H9 (cell line): ENCODE measurements at regions not wholly inside any gene's neighbourhood (a gene's known extent, or its start where the extent isn't known, plus 50 kb on each side); places are given as distances from the start of the nearest gene placed in this dataset.

ENCODE experiments used
- DNase-seq: peaks from one replicate; pipeline ENCODE4 v3.0.0-alpha.2; 2017
- H2AFZ ChIP-seq: one replicate; pipeline ENCODE4 v1.6.1; 2013; ENCODE audit warnings: mild to moderate bottlenecking, low read length, control low read depth, moderate library complexity
- H2AK5ac ChIP-seq: 2 replicates; pipeline ENCODE4 v1.6.1; 2013; ENCODE audit warnings: low read length, control low read depth, mixed read lengths; ENCODE audit not compliant: insufficient read length
- H2BK120ac ChIP-seq: one replicate; pipeline ENCODE4 v1.6.1; 2013; ENCODE audit warnings: low read depth, mild to moderate bottlenecking, low read length, control low read depth, inconsistent platforms; ENCODE audit not compliant: poor library complexity, severe bottlenecking
- H2BK12ac ChIP-seq: 2 replicates; pipeline ENCODE4 v1.6.1; 2013; ENCODE audit warnings: low read length, control low read depth, mixed read lengths, low read depth; ENCODE audit not compliant: insufficient read length
- H2BK15ac ChIP-seq: 2 replicates; pipeline ENCODE4 v1.6.1; 2013; ENCODE audit warnings: low read depth, low read length, control low read depth
- H2BK20ac ChIP-seq: one replicate; pipeline ENCODE4 v1.6.1; 2013; ENCODE audit warnings: low read depth, mild to moderate bottlenecking, low read length, control low read depth, inconsistent platforms; ENCODE audit not compliant: poor library complexity, severe bottlenecking
- H2BK5ac ChIP-seq: 2 replicates; pipeline ENCODE4 v1.6.1; 2013; ENCODE audit warnings: low read length, control low read depth, mixed read lengths; ENCODE audit not compliant: insufficient read length
- H3K14ac ChIP-seq: 2 replicates; pipeline ENCODE4 v1.6.1; 2013; ENCODE audit warnings: low read length, control low read depth; ENCODE audit not compliant: insufficient read depth
- H3K18ac ChIP-seq: 2 replicates; pipeline ENCODE4 v1.6.1; 2013; ENCODE audit warnings: low read depth, mild to moderate bottlenecking, mixed read lengths, low read length, control low read depth; ENCODE audit not compliant: insufficient read length
- H3K23ac ChIP-seq: 2 replicates; pipeline ENCODE4 v1.6.1; 2013; ENCODE audit warnings: low read length, control low read depth, mixed read lengths, low read depth; ENCODE audit not compliant: insufficient read length
- H3K23me2 ChIP-seq: 2 replicates; pipeline ENCODE4 v1.6.1; 2013; ENCODE audit warnings: low read depth, mild to moderate bottlenecking, mixed read lengths, low read length, control low read depth; ENCODE audit not compliant: insufficient read length, poor library complexity, severe bottlenecking
- H3K27ac ChIP-seq: 2 replicates; pipeline ENCODE4 v1.5.1; 2013; ENCODE audit warnings: low read length, control low read depth, mixed read lengths, low read depth; ENCODE audit not compliant: insufficient read length
- H3K27me3 ChIP-seq: 2 replicates; pipeline ENCODE4 v1.6.1; 2013; ENCODE audit warnings: low read length, control low read depth, inconsistent platforms; ENCODE audit not compliant: insufficient read depth
- H3K4ac ChIP-seq: 2 replicates; pipeline ENCODE4 v1.6.1; 2013; ENCODE audit warnings: low read depth, mild to moderate bottlenecking, control low read depth, inconsistent platforms, low read length, moderate library complexity
- H3K4me1 ChIP-seq: 2 replicates; pipeline ENCODE4 v1.6.1; 2013; ENCODE audit warnings: low read length, control low read depth, inconsistent platforms; ENCODE audit not compliant: insufficient read depth
- H3K4me2 ChIP-seq: 2 replicates; pipeline ENCODE4 v1.6.1; 2013; ENCODE audit warnings: low read length, control low read depth, mixed read lengths; ENCODE audit not compliant: insufficient read length, insufficient read depth
- H3K56ac ChIP-seq: 2 replicates; pipeline ENCODE4 v1.6.1; 2013; ENCODE audit warnings: low read depth, mild to moderate bottlenecking, mixed read lengths, low read length, control low read depth; ENCODE audit not compliant: insufficient read length
- H3K79me1 ChIP-seq: 2 replicates; pipeline ENCODE4 v1.6.1; 2013; ENCODE audit warnings: low read depth, mild to moderate bottlenecking, moderate library complexity, low read length, control low read depth, inconsistent platforms; ENCODE audit not compliant: insufficient read depth, poor library complexity, severe bottlenecking
- H3K79me2 ChIP-seq: 2 replicates; pipeline ENCODE4 v1.6.1; 2013; ENCODE audit warnings: low read length, control low read depth, inconsistent platforms; ENCODE audit not compliant: insufficient read depth
- H3K9ac ChIP-seq: 2 replicates; pipeline ENCODE4 v1.6.1; 2013; ENCODE audit warnings: low read length, control low read depth, mixed read lengths; ENCODE audit not compliant: insufficient read length; ENCODE audit errors: extremely low read depth
- H3K9me3 ChIP-seq: one replicate; pipeline ENCODE4 v1.6.1; 2013; ENCODE audit warnings: low read depth, low read length, inconsistent platforms; ENCODE audit not compliant: control insufficient read depth
- H3T11ph ChIP-seq: one replicate; pipeline ENCODE4 v1.6.1; 2013; ENCODE audit warnings: mild to moderate bottlenecking, low read length, control low read depth, inconsistent platforms
- H4K20me1 ChIP-seq: one replicate; pipeline ENCODE4 v1.6.1; 2013; ENCODE audit not compliant: control insufficient read depth, insufficient read length, insufficient read depth
- H4K5ac ChIP-seq: 2 replicates; pipeline ENCODE4 v1.6.1; 2013; ENCODE audit warnings: low read depth, mild to moderate bottlenecking, mixed read lengths, low read length, control low read depth; ENCODE audit not compliant: insufficient read length
- H4K8ac ChIP-seq: replicated peaks from 2 replicates; pipeline ENCODE4 v1.6.1; 2013; ENCODE audit warnings: low read length, control low read depth, mixed read lengths, low read depth; ENCODE audit not compliant: insufficient read length
- H4K91ac ChIP-seq: 2 replicates; pipeline ENCODE4 v1.6.1; 2013; ENCODE audit warnings: low read depth, mild to moderate bottlenecking, moderate library complexity, mixed read lengths, low read length, control low read depth; ENCODE audit not compliant: insufficient read length
- H3K27ac Mint-ChIP-seq, 3 experiments: 2 replicates in 2 of 3; 3 replicates in 1 of 3; pipeline ENCODE4 v1.8.0; 2020 to 2021; ENCODE audit warnings: mixed read lengths in 3 of 3, mild to moderate bottlenecking in 1 of 3, moderate library complexity in 1 of 3
- H3K27me3 Mint-ChIP-seq: 2 replicates; pipeline ENCODE4 v1.8.0; 2021; ENCODE audit warnings: low read depth, mild to moderate bottlenecking, moderate library complexity, mixed read lengths
- H3K36me3 Mint-ChIP-seq, 3 experiments: 2 replicates in 2 of 3; 3 replicates in 1 of 3; pipeline ENCODE4 v1.8.0; 2020 to 2021; ENCODE audit warnings: low read depth in 3 of 3, mixed read lengths in 3 of 3; ENCODE audit not compliant: insufficient read depth in 1 of 3
- H3K4me1 Mint-ChIP-seq, 2 experiments: 2 replicates each; pipeline ENCODE4 v1.8.0; 2020; ENCODE audit warnings: mixed read lengths in 2 of 2
- H3K4me3 Mint-ChIP-seq, 2 experiments: 2 replicates in 1 of 2; 3 replicates in 1 of 2; pipeline ENCODE4 v1.8.0; 2020 to 2021; ENCODE audit warnings: mild to moderate bottlenecking in 2 of 2, mixed read lengths in 2 of 2, moderate library complexity in 1 of 2
- H3K9me3 Mint-ChIP-seq, 2 experiments: 2 replicates in 1 of 2; 3 replicates in 1 of 2; pipeline ENCODE4 v1.8.0; 2020; ENCODE audit warnings: mild to moderate bottlenecking in 2 of 2, mixed read lengths in 2 of 2, moderate library complexity in 1 of 2
- CTCF ChIP-seq: fragments of 200-600 bp; sonication (generic); conservative IDR thresholded peaks from 3 replicates; pipeline ENCODE4 v1.8.0; 2021; ENCODE audit warnings: antibody characterized with exemption, mild to moderate bottlenecking
- WGBS: extraction: QIAGEN DNeasy Blood & Tissue Kit; methylation state at CpG from one replicate; pipeline ENCODE4 v1.1.7; 2013; ENCODE audit warnings: missing lambda C conversion rate, low lambda C conversion rate, mixed read lengths; ENCODE audit not compliant: insufficient read length; ENCODE audit errors: extremely low coverage; 5-methylcytosine and 5-hydroxymethylcytosine counted together

- no peak for DNase-seq
- Histone ChIP-seq H3K79me2 (no peaks in the 10 kb centered on the region), H3K79me1 (no peaks in the 10 kb centered on the region), H4K20me1 (no peaks in the 10 kb centered on the region), H3T11ph (no peak overlapping the region), H3K56ac (no peak overlapping the region), H3K4me1 (0 out of 2 replicates have a peak, but pooled peaks cover 3% of the 10 kb centered on the region), H3K4me2 (no peak overlapping the region), H2BK120ac (no peak overlapping the region), H2BK12ac (no peak overlapping the region), H3K23me2 (no peaks in the 10 kb centered on the region), H3K27ac (no peak overlapping the region), H4K8ac (no peak overlapping the region), H2BK5ac (no peak overlapping the region), H3K4ac (no peak overlapping the region), H3K14ac (no peak overlapping the region), H2AK5ac (no peak overlapping the region), H3K23ac (no peak overlapping the region), H3K27me3 (no peaks in the 10 kb centered on the region), H4K5ac (no peak overlapping the region), H3K9me3 (no peaks in the 10 kb centered on the region), H3K18ac (no peak overlapping the region), H2AFZ (no peak overlapping the region), H4K91ac (no peak overlapping the region), H3K9ac (no peak overlapping the region), H2BK20ac (no peak overlapping the region), H2BK15ac (no peak overlapping the region)
- H3K9me3 Mint-ChIP-seq, result peaks cover 0 to 2% of the 10 kb centered on the region in 2 experiments; a peak in 1 of 5 replicates
- TF ChIP-seq CTCF, result no peak
- H3K4me3 Mint-ChIP-seq, result no peak overlapping the region
- WGBS, result no CpG with 5 or more reads among the region's 2 CpGs
- H3K27ac Mint-ChIP-seq, result no peak overlapping the region; a peak in 1 of 7 replicates
- H3K27me3 Mint-ChIP-seq, result no peaks in the 10 kb centered on the region; the same call in 1 of the 2 replicates
- no peaks in the 10 kb centered on the region; a peak in 1 of 7 replicates for H3K36me3 Mint-ChIP-seq
- peaks cover 0 to 5% of the 10 kb centered on the region in 2 experiments; a peak in 1 of 4 replicates for H3K4me1 Mint-ChIP-seq
These were observed 57.3 kb upstream of the SLC24A5 start for GRCh38 chr15:48063411-48063985.
